ENCODE measurements at regions not wholly inside any gene's neighbourhood (a gene's known extent, or its start where the extent isn't known, plus 50 kb on each side); places are given as distances from the start of the nearest gene placed in this dataset.

GRCh38 chrX:4315891-4316290, 602.4 kb upstream of the PRKX start:
- DNase-seq (ENCODE audit: low read depth in 1 of 2, low spot score in 1 of 2): no peak

- DNase-seq (ENCODE audit: low read depth in 1 of 2, low spot score in 1 of 2): no peak
Observed at GRCh38 chrX:4314586-4314985, 601.1 kb upstream of the PRKX start.

GRCh38 chrX:4277122-4277521, 563.7 kb upstream of the PRKX start:
- no peak for DNase-seq (ENCODE audit: low read depth in 1 of 2, low spot score in 1 of 2)

- DNase-seq (ENCODE audit: low read depth in 1 of 2, low spot score in 1 of 2): no peak
Observed at GRCh38 chrX:4268676-4269075, 555.2 kb upstream of the PRKX start.

DNA sequence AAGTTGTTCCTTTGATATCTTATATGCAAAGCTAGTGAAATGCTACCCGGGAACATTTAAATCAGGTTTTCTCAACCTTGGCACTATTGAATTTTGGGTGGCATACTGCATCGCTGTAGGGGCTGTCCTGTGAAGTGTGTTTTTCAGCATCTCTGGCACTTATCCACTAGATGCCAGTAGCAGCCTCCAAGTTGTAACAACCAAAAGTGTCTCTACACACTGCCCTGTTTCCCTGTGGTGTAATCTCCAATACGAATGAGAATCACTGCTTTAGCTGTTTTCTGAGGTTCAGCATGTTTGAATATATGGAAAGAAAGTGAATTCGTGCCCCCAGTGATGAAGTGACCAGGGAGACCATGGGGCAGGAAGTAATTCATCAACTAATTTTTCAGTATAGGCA, 551.6 kb upstream of the PRKX start:
- DNase-seq (ENCODE audit: low read depth in 1 of 2, low spot score in 1 of 2): no peak

GRCh38 chrX:4263030-4263803, 549.8 kb upstream of the PRKX start:
- DNase-seq (ENCODE audit: low read depth in 1 of 2, low spot score in 1 of 2): no peak

DNA sequence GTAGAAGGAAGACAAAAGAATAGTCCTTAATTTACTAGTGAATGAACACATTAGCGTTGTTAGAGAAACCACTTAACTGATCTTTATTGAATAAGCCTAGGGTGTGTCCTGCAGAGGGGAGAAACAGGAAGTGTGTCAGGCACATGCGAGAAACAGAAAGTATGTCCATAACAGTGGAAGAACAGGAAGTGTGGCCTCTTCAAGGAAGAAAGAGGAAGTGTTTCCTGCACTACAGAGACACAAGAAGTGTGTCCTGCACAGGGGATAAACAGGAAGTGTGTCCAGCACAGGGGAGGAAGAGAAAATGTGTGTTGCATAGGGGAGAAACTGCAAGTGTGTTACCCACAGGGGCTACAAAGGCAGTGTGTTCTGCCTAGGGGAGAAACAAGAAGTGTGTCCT, 539.6 kb upstream of the PRKX start:
- no peak for DNase-seq (ENCODE audit: low read depth in 1 of 2, low spot score in 1 of 2)

- DNase-seq (ENCODE audit: low read depth in 1 of 2, low spot score in 1 of 2): no peak
Observed at GRCh38 chrX:4249401-4249800, 536.0 kb upstream of the PRKX start.

DNA sequence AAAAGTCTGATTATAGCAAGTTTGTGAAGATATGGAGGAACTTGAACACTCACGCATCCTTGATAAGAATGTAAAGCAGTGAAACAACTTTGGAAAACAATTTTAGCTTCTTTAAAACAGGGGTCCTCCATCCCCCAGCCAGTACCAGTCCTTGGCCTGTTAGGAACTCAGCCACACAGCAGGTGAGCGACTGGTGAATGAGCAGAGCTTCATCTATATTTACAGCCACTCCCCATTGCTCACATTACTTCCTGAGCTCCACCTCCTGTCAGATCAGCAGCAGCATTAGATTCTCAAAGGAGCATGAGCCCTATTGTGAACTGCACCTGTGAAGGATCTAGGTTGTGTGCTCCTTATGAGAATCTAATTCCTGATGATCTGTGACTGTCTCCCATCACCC, 530.3 kb upstream of the PRKX start:
- no peak for DNase-seq (ENCODE audit: low read depth in 1 of 2, low spot score in 1 of 2)

DNA sequence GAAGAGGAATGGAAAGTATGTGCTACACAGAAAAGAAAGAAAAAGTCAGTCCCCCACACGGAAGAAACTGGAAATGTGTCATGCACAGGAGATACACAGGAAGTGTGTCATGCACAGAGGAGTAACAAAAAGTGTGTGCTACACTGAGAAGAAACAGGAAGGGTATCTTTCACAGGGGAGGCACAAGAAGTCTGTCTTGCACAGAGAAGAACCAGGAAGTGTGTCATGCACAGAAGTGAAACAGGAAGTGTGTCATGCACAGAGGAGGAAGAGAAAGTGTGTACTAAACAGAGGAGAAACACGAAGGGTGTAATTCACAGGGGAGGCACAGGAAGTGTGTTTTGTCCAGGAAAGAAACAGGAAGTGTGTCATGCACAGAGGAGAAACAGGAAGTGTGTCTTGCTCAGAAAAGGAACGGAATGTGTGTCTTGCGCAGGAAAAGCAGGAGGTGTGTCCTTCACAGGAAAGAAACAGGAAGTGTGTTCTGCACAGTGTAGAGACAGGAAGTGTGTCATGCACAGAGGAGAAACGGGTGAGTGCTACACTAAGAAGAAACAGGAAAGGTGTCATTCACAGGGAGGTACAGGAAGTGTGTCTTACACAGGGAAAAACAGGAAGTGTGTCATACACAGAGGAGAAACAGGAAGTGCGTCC, 527.2 kb upstream of the PRKX start:
- no peak for DNase-seq (ENCODE audit: low read depth in 1 of 2, low spot score in 1 of 2)

DNA sequence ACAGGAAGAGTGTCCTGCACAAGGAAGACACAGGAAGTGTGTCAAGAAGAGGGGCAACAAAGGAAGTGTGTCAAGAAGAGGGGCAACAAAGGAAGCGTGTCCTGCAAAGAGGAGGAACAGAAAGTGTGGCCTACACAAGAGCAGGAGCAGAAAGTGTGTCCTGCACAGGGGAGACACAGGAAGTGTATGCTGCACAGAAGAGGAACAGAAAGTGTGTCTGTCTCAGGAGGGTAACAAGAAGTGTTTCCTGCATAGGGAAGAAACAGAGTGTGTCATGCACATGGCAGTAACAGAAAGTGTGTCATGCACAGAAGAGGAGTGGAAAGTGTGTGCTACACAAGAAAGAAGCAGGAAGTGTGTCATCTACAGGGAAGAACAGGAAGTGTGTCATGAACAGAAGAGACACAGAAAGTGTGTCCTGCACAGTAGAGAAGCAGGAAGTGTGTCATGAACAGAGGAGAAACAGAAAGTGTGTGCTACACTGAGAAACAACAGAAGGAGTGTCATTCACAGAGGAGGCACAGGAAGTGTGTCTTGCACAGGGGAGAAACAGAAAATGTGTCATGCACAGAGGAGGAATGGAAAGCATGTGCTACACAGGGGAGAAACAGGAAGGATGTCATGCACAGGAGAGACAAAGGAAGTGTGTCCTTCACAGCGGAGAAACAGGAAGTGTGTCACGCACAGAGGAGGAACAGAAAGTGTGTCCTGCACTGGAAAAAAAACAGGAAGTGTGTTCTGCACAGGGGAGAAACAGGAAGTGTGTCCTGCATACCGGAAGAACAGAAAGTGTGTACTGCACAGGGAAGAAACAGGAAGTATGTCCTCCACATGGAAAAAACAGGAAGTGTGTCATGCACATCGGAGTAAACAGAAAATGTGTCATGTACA, 526.4 kb upstream of the PRKX start:
- DNase-seq (ENCODE audit: low read depth in 1 of 2, low spot score in 1 of 2): no peak

DNA sequence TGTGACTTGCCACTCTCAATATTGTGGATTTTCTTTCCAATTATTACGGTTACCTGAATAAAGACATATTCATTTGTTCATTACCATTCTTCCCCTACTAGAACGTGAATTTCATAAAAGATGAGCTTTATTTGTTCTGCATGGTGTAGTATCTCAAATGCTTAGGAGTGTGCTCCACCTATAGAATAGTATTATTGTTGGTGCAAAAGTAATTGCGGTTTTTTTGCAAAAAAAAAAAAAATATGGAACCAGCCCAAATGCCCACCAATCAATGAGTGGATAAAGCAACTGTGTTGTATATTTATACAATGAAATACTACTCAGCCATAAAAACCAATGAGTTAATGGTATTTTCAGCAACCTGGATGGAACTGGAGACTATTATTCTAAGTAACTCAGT, 525.5 kb upstream of the PRKX start:
- DNase-seq (ENCODE audit: low read depth in 1 of 2, low spot score in 1 of 2): no peak

- DNase-seq (ENCODE audit: low read depth in 1 of 2, low spot score in 1 of 2): no peak
Observed at GRCh38 chrX:4225086-4225485, 511.6 kb upstream of the PRKX start.

DNA sequence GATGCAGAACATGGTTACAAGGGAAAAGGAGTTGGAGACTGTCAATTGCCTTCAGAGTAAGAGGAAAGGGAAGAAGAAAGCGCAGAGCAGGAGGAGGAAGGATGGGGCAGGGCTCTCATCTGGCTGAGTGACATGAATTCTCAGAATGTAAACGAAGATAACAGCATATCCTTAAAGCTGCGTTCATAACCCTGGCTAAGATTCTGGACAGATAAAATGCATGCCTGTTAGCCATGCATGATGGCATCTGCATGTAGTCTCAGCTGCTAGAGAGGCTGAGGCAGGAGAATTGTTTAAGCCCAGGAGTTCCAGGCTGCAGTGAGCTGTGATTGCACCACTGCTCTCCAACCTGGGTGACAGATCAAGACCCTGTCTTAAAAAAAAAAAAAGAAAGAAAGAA, 493.5 kb upstream of the PRKX start:
- DNase-seq (ENCODE audit: low read depth in 1 of 2, low spot score in 1 of 2): no peak

DNA sequence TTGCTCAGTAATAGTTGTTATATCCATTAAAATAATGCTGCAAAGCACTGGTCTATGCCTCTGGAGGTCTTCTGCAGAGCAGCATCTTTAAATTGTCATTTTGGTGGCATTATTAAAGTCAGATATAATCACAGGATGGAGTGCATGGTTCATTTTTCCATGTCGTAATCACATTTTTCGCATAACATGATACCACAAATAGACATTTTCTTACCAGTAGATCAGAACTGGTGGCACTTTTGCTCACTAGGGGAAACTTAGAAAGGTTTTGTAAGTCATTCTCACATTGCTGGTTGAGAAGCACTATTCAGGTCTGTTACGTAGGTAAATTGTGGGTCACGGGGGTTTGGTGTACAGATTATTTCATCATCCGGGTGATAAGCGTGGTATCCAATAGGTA, 484.5 kb upstream of the PRKX start:
- DNase-seq (ENCODE audit: low read depth in 1 of 2, low spot score in 1 of 2): no peak

GRCh38 chrX:4193500-4194155, 480.2 kb upstream of the PRKX start:
- no peak for DNase-seq (ENCODE audit: low read depth in 1 of 2, low spot score in 1 of 2)

- no peak for DNase-seq (ENCODE audit: low read depth in 1 of 2, low spot score in 1 of 2)
Observed at GRCh38 chrX:4186331-4186730, 472.9 kb upstream of the PRKX start.

GRCh38 chrX:4185086-4185485, 471.6 kb upstream of the PRKX start:
- DNase-seq (ENCODE audit: low read depth in 1 of 2, low spot score in 1 of 2): no peak

DNA sequence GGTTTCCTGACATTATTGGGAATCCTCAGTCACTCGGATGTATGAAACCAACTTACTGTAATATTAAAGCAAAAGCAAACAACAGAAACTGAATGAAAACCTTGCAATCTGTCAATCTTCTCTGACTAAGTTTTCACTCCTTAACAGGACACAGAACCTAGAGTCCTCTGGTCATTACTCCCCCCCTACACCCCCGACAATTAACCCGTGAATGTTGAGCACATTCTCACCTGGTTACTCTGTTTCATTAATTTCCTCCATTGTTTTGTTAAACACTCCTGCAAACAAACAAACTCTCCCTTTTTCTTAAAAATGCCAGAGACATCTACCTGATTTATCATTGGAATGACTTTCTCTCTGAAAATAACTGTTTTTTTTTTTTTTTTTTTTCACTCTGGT, 469.0 kb upstream of the PRKX start:
- no peak for DNase-seq (ENCODE audit: low read depth in 1 of 2, low spot score in 1 of 2)

DNA sequence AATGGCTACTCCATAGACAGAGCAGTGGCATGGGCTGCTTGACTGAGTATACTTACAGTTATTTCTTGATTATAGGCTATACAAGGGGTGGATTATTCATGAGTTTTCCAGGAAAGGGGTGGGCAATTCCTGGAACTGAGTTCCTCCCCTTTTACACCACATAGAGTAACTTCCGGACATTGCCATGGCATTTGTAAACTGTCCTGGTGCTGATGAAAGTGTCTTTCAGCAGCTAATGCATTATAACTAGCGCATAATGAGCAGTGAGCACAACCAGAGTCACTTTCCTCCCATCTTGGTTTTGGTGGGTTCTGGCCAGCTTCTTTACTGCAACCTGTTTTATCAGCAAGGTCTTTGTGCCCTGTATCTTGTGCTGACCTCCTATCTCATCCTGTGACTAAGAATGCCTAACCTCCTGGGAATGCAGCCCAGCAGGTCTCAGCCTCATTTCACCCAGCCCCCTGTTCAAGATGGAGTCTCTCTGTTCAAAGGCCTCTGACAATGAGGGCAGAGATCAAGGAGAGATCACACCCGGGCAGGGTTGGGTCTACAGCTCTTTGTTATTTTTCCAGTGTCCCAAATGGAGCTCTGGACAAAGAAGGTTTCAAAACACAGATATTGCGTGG, 468.4 kb upstream of the PRKX start:
- DNase-seq (ENCODE audit: low read depth in 1 of 2, low spot score in 1 of 2): no peak

DNA sequence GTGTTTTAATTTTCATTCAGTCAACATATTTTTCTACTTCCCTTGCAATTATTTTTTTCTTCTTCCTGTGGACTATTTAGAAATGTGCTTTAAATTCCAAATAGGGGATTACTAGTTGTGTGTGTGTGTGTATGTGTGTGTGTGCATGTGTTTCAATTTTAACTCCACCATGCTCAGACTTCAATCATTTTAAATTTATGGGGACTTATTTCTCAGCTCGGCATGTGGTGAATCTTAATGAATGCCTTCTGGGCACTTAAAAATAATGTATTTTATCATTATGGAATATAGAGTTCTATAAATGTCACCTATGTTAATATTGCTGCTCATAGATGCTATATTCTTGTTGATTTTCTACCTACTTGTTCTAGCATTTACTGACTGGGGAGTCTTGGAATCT, 465.6 kb upstream of the PRKX start:
- no peak for DNase-seq (ENCODE audit: low read depth in 1 of 2, low spot score in 1 of 2)
